Adrenal gland (tissue), 9 donors: ENCODE measurements at regions not wholly inside any gene's neighbourhood (a gene's known extent, or its start where the extent isn't known, plus 50 kb on each side); places are given as distances from the start of the nearest gene placed in this dataset.
A peak's percentile ranks its signal among the peaks of the same experiment; 100 is the strongest.

ENCODE experiments used
- DNase-seq, 7 donors: peaks; one replicate each; pipeline ENCODE4 v3.0.0-alpha.2; 2019 to 2020
- H3K27ac ChIP-seq, 5 donors: fragments of 200-600 bp; sonication (generic) in 4 of 5; 1 replicate in 3 of 5; 2 replicates in 2 of 5; pipeline versions ENCODE4 v1.5.1 to v1.8.0; 2016 to 2020; ENCODE audit warnings: mild to moderate bottlenecking in 1 of 5
- H3K27me3 ChIP-seq: fragments of 200-600 bp; 2 replicates; pipeline ENCODE4 v1.8.0; 2021
- H3K36me3 ChIP-seq, 2 donors: fragments of 200-600 bp; replicated peaks in 1 of 2; 1 replicate in 1 of 2; 2 replicates in 1 of 2; pipeline versions ENCODE4 v1.5.1 to v1.8.0; 2018 to 2022
- H3K4me1 ChIP-seq, 2 donors: fragments of 200-600 bp; replicated peaks in 1 of 2; 1 replicate in 1 of 2; 2 replicates in 1 of 2; pipeline versions ENCODE4 v1.5.1 to v1.8.0; 2018 to 2021
- H3K4me3 ChIP-seq, 4 donors: fragments of 200-600 bp; sonication (generic) in 3 of 4; one replicate each; pipeline ENCODE4 v1.5.1; 2016 to 2018
- H3K9me3 ChIP-seq, 3 donors: fragments of 200-600 bp; sonication (generic) in 1 of 3; replicated peaks in 1 of 3; 1 replicate in 2 of 3; 2 replicates in 1 of 3; pipeline versions ENCODE4 v1.5.1 to v1.8.0; 2016 to 2021
- CTCF ChIP-seq, 6 experiments: fragments of 450-650 bp in 4 of 6; fragments of 200-600 bp in 2 of 6; sonication (generic) in 1 of 6; IDR thresholded peaks; 1 replicate in 5 of 6; 2 replicates in 1 of 6; pipeline versions ENCODE4 v1.5.1 to v1.8.0; 2016 to 2021; ENCODE audit warnings: antibody characterized with exemption in 6 of 6, mild to moderate bottlenecking in 2 of 6, moderate library complexity in 1 of 6
- POLR2A ChIP-seq, 2 donors: fragments of 450-650 bp; IDR thresholded peaks; one replicate each; pipeline ENCODE4 v1.6.1; 2017; ENCODE audit warnings: antibody characterized with exemption in 2 of 2, mild to moderate bottlenecking in 2 of 2, moderate library complexity in 1 of 2
- WGBS, 4 donors: extraction: QIAGEN DNeasy Blood & Tissue Kit in 2 of 4; methylation state at CpG; one replicate each; pipeline versions ENCODE4 v1.1.5 to v1.1.7; 2013 to 2017; 5-methylcytosine and 5-hydroxymethylcytosine counted together
- intact Hi-C, 2 donors: fragments of 100-400 bp; cut with DNase I; formaldehyde crosslinking; loops; one replicate each; pipeline versions ENCODE4 v1.14.1 to v1.15.0; 2022 to 2023
- donor health status: healthy with polysubstance abuse.
- donor health status: Bipolar disorder and iron deficiency.
- donor health status: DM: yes; HTN: yes; CAD: no.
- donor health status: DM: no; HTN: no; CAD: no.
- donor health status: DM: no; HTN: no; CAD: no.

- WGBS, 4 donors: 74 to 81% (median 78%) methylated on average over 10 of the region's 10 CpGs
- no peak for TF ChIP-seq CTCF (IDR thresholded peaks at IDR 0.05)
- no peak for TF ChIP-seq POLR2A (IDR thresholded peaks at IDR 0.05)
- no peaks in the 10 kb centered on the region for H3K27me3 ChIP-seq
Measured at GRCh38 chr11:34001557-34002064, 49.9 kb upstream of the CAPRIN1 start.

GRCh38 chr11:33999393-33999792 is 52.1 kb upstream of the CAPRIN1 start:
- H3K27ac ChIP-seq: no peak overlapping the region
- intact Hi-C loops: loop anchor here (5.0 to 10.0 kb wide), 3 partner anchors 45 to 173 kb away; no protein-coding TSS in a partner anchor
- no peak for DNase-seq
- no peaks in the 10 kb centered on the region for H3K9me3 ChIP-seq
- WGBS, 4 donors: 45 to 57% (median 47%) methylated on average over 2 of the region's 2 CpGs
- peaks cover 0 to 5% of the 10 kb centered on the region in 2 donors for H3K4me1 ChIP-seq
- TF ChIP-seq CTCF (IDR thresholded peaks at IDR 0.05): no peak
- no peaks in the 10 kb centered on the region for H3K27me3 ChIP-seq
- H3K4me3 ChIP-seq: no peak overlapping the region
- H3K36me3 ChIP-seq: no peaks in the 10 kb centered on the region

More at GRCh38 chr11:34001557-34002064, 49.9 kb upstream of the CAPRIN1 start:
- H3K4me3 ChIP-seq: no peak overlapping the region
- no peaks in the 10 kb centered on the region for H3K9me3 ChIP-seq
- H3K4me1 ChIP-seq: peaks cover 0 to 5% of the 10 kb centered on the region in 2 donors
- intact Hi-C loops: loop anchor here in 1 of 2 donors (10.0 kb wide), 1 partner anchor 363 kb away; no protein-coding TSS in a partner anchor
- DNase-seq: no peak
- no peaks in the 10 kb centered on the region for H3K36me3 ChIP-seq
- H3K27ac ChIP-seq: no peak overlapping the region

- DNase-seq: no peak
- TF ChIP-seq POLR2A (IDR thresholded peaks at IDR 0.05) (no peak), CTCF (IDR thresholded peaks at IDR 0.05) (no peak)
- Histone ChIP-seq H3K36me3 (no peaks in the 10 kb centered on the region), H3K9me3 (no peaks in the 10 kb centered on the region), H3K4me1 (peaks cover 0 to 5% of the 10 kb centered on the region in 2 donors), H3K27me3 (no peaks in the 10 kb centered on the region), H3K27ac (no peak overlapping the region), H3K4me3 (no peak overlapping the region)
- intact Hi-C loops: loop anchor here (5.0 to 10.0 kb wide), 3 partner anchors 47 to 175 kb away; no protein-coding TSS in a partner anchor
- WGBS, 4 donors: 45 to 61% (median 52%) methylated on average over 7 of the region's 7 CpGs
Measured at GRCh38 chr11:33997584-33998251, 53.8 kb upstream of the CAPRIN1 start.

GRCh38 chr11:33996498-33997454 is 54.8 kb upstream of the CAPRIN1 start:
- no peak overlapping the region for H3K4me3 ChIP-seq
- peak; percentile 59 to 88 (median 76) for DNase-seq
- no peaks in the 10 kb centered on the region for H3K27me3 ChIP-seq
- WGBS, 4 donors: 18 to 25% (median 21%) methylated on average over 11 to 25 of the region's 25 CpGs
- no peaks in the 10 kb centered on the region for H3K36me3 ChIP-seq
- TF ChIP-seq CTCF (IDR thresholded peaks at IDR 0.05): peak; percentile 72 to 87 (median 78)
- no peak for TF ChIP-seq POLR2A (IDR thresholded peaks at IDR 0.05)
- peaks cover 0 to 5% of the 10 kb centered on the region in 2 donors for H3K4me1 ChIP-seq
- intact Hi-C loops: loop anchor here (5.0 to 10.0 kb wide), 3 partner anchors 48 to 176 kb away; no protein-coding TSS in a partner anchor
- no peaks in the 10 kb centered on the region for H3K9me3 ChIP-seq
- no peak overlapping the region for H3K27ac ChIP-seq
